ENCODE measurements at regions not wholly inside any gene's neighbourhood (a gene's known extent, or its start where the extent isn't known, plus 50 kb on each side); places are given as distances from the start of the nearest gene placed in this dataset.

GRCh38 chr3:34703053-34703452 is 904.6 kb downstream of the PDCD6IP start (continued):
- TF ChIP-seq ZNF462 (CRISPR knock-in tag; IDR thresholded peaks at IDR 0.05) (no peak), EZH2phosphoT487 (IDR thresholded peaks at IDR 0.05; ENCODE audit: unreplicated experiment) (no peak), REST (IDR thresholded peaks at IDR 0.05; ENCODE audit: unreplicated experiment) (no peak), CREB1 (CRISPR knock-in tag; IDR thresholded peaks at IDR 0.05; ENCODE audit: low read depth) (no peak), ZNF114 (CRISPR knock-in tag; IDR thresholded peaks at IDR 0.05) (no peak), NANOG (IDR thresholded peaks at IDR 0.05; ENCODE audit: borderline replicate concordance) (no peak), POLR2AphosphoS5 (IDR thresholded peaks at IDR 0.05; ENCODE audit: low read depth) (no peak), ETS1 (IDR thresholded peaks at IDR 0.05) (no peak)

Data from GM23338 (cell line).